ENCODE measurements at regions not wholly inside any gene's neighbourhood (a gene's known extent, or its start where the extent isn't known, plus 50 kb on each side); places are given as distances from the start of the nearest gene placed in this dataset.
A peak's percentile ranks its signal among the peaks of the same experiment; 100 is the strongest.
"Not testable (repeated sequence)": the region's sequence is repeated elsewhere in the genome, so short reads cannot be mapped to it uniquely, and the experiment has no call there.

DNA sequence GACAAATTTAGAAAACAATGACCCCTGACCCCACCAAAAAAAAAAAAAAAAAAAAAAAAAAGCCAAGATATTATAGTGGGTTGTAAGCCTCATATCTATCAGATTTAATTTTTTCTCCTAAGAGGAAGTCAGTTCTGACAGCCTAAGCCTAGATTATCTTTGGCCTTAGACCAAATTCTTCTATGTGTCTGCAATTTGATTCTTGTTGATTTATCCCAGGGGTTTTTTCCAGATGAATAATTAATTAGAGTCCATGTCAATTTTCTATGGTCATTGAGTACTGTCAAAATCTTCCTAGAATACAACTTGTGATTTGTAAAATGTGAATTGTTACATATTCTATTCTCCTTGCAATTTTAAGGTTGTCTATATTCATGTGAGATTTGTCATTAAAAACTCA lies 151.6 kb upstream of the CACNA2D1 start:
- H3K9me3 ChIP-seq = no peaks in the 10 kb centered on the region
- no peaks in the 10 kb centered on the region for H3K36me3 ChIP-seq
- DNase-seq = no peak
- no peak overlapping the region for H3K4me3 ChIP-seq
- H3K27me3 ChIP-seq = no peaks in the 10 kb centered on the region

DNA sequence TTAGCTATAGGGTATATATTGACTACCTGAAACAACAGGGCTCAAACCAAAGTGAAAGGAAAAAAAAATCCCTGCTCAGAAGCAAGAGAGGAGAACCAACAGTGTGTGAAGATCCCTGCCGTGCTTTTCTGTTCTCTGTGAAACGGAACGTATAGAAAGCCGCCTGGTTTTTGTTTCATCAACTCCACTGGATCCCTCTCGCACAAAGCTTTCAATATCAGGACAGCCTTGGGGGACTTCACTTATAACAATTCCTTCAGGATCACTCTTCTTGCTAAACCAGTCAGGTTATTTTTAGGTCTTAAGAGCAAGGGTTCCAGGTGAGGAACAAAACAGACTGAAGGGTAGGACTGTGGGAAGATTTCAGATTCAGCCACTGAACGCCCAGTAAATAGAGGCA lies 151.1 kb upstream of the CACNA2D1 start:
- no peak for DNase-seq
- Histone ChIP-seq H3K4me3 (no peak overlapping the region), H3K9me3 (no peaks in the 10 kb centered on the region), H3K27me3 (no peaks in the 10 kb centered on the region), H3K36me3 (no peaks in the 10 kb centered on the region)

DNA sequence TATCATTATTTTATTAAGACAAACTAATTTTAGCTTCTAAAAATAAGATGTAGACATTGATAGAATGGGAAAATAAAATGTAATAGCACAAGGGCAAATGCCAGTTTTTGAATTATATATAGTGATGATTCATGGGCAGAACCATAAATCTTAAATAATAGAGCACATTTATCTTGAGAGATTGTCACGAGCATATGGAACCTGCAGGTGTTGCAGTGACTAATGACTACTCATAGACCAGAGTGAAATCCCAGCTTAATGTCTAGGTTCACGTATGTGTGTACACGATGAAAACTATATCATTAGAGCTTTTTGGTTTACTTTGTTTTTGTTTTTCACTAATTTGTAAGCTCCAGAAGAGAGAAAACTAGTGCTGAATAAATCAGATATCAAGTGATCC lies 150.2 kb upstream of the CACNA2D1 start:
- Histone ChIP-seq H3K4me3 (no peak overlapping the region), H3K27me3 (no peaks in the 10 kb centered on the region), H3K36me3 (no peaks in the 10 kb centered on the region), H3K9me3 (no peaks in the 10 kb centered on the region)
- no peak for DNase-seq

DNA sequence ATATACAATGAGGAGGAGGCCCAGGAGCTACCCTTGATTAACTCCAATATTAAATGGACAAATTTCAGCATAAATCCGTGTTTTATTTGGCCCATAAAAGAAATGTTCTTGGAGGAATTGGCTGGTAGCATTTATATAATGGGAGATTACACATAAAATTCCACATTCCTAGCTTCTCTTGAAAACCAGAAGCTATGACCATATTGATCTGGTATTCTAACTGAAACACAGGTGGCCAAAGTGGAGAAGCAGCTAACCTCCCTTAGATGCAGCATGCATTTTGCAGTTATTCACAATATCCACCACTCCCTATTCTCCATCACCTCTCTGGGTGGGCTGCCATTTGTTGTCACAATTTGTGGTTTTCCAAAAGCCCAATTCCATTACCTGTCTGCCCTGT lies 148.8 kb upstream of the CACNA2D1 start:
- no peaks in the 10 kb centered on the region for H3K27me3 ChIP-seq
- no peaks in the 10 kb centered on the region for H3K9me3 ChIP-seq
- no peaks in the 10 kb centered on the region for H3K36me3 ChIP-seq
- no peak for DNase-seq
- H3K4me3 ChIP-seq = no peak overlapping the region

DNA sequence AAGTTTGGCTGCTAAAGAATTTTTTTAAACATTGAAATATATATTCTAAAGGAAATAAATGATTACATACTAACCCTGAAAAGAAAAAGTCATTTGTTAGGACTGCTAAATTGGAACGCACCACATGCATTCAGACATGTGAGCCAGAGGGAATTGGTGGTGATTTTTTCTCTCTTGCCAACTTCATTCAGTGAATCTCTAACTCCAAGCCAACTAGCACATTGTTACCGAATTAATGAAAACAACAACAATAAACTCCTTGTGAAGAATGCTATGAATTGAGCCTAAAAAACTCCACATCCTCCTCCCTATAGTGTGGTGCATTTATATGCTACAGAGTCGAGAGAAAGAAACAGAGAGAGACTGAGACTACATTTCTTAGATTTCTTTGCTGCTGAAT lies 135.5 kb upstream of the CACNA2D1 start:
- H3K27me3 ChIP-seq = no peaks in the 10 kb centered on the region
- no peaks in the 10 kb centered on the region for H3K36me3 ChIP-seq
- H3K9me3 ChIP-seq = no peaks in the 10 kb centered on the region
- no peak for DNase-seq
- no peak overlapping the region for H3K4me3 ChIP-seq

DNA sequence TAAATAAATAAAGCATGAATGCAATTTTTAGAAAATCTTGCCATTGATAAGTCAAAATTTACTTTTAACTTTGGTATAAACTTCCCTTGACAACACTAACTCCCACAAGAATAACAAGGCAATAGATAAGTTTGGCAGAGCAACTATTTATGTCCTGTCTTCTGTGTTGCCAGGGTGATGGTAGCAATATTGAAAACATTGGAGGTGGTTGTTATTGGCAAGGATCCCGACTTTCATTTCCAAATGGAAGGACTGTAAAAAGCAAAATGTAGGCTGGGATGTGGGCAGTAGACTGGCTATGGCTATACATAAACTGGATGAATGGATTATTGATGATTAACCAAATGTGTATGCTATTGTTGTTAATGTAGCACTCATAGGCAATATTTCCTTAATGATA lies 134.9 kb upstream of the CACNA2D1 start:
- Histone ChIP-seq H3K9me3 (no peaks in the 10 kb centered on the region), H3K36me3 (no peaks in the 10 kb centered on the region), H3K4me3 (no peak overlapping the region), H3K27me3 (no peaks in the 10 kb centered on the region)
- DNase-seq = no peak

DNA sequence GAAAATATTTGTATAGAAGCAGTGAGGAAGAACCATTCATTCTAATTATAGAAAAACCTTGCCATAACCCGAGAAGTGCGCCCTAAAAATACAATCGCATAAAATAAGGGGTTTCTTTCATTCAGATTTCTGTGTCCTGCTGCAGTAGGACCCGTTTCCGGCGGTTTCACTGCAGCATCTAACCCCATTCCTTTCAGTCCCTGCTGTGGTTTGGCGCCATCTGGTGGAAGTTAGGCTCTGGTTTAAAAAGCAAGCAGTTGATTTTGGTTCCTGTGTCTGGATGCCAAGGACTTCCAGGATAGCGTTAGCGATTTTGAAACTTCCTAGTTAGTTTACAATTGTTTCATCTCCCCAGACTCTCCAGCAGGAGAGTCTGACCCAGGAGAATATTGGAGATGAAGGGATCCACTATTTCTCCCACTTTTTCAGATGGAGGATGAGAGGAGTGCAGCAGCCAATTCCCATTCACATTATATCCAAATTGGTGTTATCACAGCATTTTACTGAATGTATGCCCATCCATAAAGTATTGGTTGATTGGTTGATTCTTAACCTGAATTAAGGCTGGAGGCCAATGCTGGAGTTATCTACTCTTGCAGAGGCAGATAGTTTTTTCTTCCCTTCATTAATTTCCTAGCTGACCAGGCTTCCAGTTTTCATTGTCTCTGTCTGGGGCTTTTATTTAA lies 128.8 kb upstream of the CACNA2D1 start:
- peak; percentile 73 for DNase-seq
- Histone ChIP-seq H3K9me3 (no peaks in the 10 kb centered on the region), H3K36me3 (no peaks in the 10 kb centered on the region), H3K4me3 (0 out of 2 replicates have a peak overlapping the region, but pooled peaks have one; percentile 19), H3K27me3 (no peaks in the 10 kb centered on the region)

DNA sequence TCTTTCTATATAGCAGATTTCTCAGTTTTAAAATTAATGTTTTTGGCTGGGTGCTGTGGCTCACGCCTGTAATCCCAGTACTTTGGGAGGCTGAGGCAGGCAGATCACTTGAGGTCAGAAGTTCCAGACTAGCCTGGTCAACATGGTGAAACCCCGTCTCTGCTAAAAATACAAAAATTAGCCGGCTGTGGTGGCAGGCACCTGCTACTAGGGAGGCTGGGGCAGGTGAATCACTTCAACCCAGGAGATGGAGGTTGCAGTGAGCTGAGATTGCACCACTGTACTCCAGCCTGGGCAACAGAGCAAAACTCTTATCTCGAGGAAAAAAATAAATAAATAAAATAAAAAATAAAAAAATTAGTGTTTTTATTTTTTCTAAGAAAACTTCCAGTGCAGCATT lies 127.5 kb upstream of the CACNA2D1 start:
- H3K27me3 ChIP-seq, H3K9me3 ChIP-seq, H3K36me3 ChIP-seq, DNase-seq, H3K4me3 ChIP-seq: not testable (repeated sequence)

DNA sequence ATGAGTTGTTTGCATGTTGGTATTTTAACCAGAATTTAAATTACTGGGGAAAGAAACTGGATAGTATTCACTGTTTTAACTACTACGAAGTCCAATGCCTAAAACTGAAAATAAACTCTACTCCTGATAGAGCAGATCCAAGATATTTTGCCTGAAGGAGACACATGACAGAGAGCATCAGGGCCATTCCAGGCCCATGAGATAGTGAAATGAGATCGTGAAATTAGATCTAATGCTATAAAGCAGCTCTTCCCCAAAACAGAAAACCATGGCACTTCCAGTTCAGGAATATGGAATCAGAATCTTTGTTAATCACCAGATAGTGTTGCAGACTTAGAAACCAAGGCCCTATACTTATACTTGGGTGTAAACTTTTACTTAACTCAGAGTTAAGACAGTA lies 124.3 kb upstream of the CACNA2D1 start:
- Histone ChIP-seq H3K36me3 (no peaks in the 10 kb centered on the region), H3K4me3 (no peak overlapping the region), H3K9me3 (no peaks in the 10 kb centered on the region), H3K27me3 (no peaks in the 10 kb centered on the region)
- no peak for DNase-seq

DNA sequence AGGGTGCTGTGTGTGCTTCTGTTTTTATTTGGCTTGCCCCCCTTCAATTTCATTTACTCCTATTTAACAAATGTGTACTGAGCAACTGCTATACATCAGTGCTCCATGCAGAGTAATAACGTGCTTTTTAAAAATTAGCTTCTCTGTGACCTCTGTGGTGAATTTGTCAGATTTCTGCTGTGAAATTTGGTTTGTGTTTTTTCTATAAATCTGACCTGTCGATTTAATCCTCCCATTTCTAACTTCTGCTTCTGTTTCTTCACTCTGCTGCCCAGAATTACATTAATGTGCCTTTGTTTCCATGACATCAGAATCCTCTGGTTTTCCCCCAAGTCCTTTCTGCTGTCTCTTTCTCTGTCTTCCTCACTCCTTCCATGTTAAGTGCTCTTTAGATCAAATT lies 123.8 kb upstream of the CACNA2D1 start:
- DNase-seq = no peak
- no peaks in the 10 kb centered on the region for H3K36me3 ChIP-seq
- no peaks in the 10 kb centered on the region for H3K27me3 ChIP-seq
- H3K4me3 ChIP-seq = no peak overlapping the region
- no peaks in the 10 kb centered on the region for H3K9me3 ChIP-seq

DNA sequence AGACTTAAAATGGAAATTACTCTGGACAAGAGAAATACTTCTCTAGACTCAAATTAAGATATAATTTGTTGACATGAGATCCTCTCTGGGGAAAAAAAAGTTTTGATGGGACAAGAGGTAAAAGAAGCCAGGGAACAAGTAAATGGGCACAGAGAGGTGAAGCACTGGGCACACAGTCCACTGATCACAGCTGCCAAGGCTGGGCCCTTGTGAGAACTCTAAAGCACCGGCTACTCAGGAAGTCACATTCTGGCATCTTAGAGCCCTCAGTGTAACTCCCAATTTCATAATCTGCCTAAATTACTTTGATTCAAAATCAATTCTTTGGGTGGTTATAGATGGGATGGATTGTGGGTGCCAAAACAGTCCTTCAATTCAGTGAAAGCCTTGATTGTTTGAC lies 123.2 kb upstream of the CACNA2D1 start:
- Histone ChIP-seq H3K9me3 (no peaks in the 10 kb centered on the region), H3K4me3 (no peak overlapping the region), H3K27me3 (no peaks in the 10 kb centered on the region), H3K36me3 (no peaks in the 10 kb centered on the region)
- peak; percentile 14 for DNase-seq

DNA sequence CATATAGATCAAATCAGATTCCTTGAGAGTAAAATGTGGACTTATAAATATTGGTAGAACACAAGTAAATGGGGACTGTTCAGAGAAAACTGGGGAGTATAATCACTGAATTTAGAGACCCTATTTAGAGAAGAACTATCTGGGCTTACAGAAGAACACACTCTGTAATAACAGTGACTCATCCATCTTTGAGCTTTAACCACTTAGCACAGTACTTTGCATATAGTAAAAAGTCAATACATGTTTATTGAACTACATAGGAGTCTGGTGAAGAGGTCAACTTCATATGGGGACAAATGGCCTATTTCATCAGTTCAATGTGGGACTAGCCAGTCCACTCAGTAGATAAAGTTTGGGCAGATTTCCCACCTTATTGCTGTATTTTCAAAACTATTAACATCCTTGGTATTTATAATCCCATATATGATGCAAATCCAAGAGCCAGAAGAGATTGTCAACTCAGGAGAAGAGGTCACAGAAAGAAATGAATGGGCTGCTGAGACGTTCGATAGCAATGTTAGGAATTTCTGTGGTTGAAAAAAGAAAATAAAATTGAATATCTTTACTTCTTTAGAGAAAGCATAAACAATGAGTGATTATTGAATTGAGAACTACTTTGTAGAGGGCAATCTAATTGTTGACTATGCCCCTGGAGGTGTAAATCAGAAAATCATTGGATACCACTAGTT lies 119.3 kb upstream of the CACNA2D1 start:
- H3K9me3 ChIP-seq = no peaks in the 10 kb centered on the region
- no peaks in the 10 kb centered on the region for H3K36me3 ChIP-seq
- H3K4me3 ChIP-seq = no peak overlapping the region
- DNase-seq = peak; percentile 9
- no peaks in the 10 kb centered on the region for H3K27me3 ChIP-seq

DNA sequence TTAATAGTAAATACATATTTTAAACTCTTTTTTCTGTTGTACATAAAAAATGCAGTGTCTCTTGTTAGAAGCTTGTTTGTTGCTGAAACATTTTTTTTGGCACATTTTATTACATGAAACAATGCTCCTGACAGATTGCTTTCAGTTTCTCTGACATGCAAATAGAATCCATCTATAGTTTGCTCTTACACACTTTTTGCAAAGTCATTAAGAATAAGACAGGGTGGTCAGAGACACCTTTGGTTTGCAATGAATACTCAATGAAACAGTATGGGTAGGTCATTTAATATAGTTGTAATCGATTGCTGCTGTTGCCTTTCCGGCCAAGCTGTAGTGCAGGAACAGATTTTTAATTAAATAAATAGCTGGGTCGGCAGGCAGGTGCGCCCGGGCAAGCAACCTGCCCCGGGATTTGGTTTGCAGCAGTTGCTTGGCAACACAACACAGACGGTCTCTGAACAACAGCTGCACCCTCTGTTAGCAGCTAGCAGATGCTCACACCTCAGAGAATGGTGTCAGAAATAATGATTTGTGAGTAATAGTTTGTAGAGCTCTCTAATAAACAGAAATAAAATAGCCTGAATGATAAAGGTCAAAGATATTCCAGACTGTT lies 115.7 kb upstream of the CACNA2D1 start:
- no peak for DNase-seq
- H3K4me3 ChIP-seq = peak overlapping the region; percentile 16; the same call in 1 of the 2 replicates
- no peaks in the 10 kb centered on the region for H3K36me3 ChIP-seq
- no peaks in the 10 kb centered on the region for H3K9me3 ChIP-seq
- H3K27me3 ChIP-seq = no peaks in the 10 kb centered on the region

DNA sequence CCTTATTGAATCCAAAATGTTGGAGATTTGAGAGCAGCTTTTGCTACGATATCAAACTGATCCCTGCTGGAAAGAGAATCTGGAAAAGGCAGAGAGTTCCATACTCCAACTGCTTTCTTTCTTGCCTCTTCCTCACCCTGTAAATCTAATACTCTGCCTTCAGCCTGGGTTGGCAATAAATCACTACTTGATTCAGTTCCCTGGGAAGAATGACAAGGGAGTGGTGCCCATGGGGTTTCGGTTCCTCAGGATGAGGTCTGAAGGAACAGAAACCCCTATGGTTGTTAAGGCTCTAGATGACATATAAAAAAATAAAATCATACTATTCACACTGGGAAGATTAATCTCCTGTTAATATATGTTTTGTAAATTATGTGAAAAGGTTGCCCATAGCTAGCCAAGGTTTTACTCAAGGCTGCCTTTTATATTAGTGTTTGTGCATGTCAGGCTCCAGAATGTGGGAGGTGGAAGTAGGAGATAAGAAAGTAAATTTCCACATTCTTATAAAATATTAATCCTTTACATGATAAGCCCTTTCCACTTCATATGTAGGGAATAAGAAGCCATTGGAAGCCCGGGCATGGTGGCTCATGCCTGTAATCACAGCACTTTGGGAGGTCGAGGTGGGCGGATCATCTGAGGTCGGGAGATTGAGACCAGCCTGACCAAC lies 106.2 kb upstream of the CACNA2D1 start:
- Histone ChIP-seq H3K27me3 (no peaks in the 10 kb centered on the region), H3K36me3 (no peaks in the 10 kb centered on the region), H3K4me3 (no peak overlapping the region), H3K9me3 (no peaks in the 10 kb centered on the region)
- DNase-seq = no peak

DNA sequence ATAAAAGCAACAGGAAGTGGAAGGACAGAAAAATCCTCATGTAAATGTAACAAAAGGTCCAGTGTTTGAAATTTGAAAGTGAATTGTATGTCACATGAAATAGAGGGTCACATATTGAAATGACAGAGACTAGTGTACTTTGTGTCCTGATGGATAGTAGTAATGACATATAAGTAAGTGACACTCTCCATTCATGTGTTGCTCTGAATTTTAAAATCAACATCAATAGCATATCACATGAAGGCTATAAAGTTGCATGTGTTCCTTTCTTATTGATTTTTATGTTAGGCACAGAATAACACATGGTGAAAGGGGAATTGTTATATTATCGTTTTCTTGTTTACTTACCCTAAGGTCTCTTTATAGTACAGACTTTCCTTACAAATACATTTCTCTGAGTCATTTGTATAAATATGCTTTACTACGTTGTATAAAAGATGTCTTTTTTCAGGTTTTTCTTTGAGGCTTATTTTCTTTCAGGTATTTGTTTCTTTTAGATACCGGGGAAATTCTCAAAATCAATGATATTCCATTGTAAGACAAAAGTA lies 104.6 kb upstream of the CACNA2D1 start:
- Histone ChIP-seq H3K4me3 (no peak overlapping the region), H3K27me3 (no peaks in the 10 kb centered on the region), H3K9me3 (no peaks in the 10 kb centered on the region), H3K36me3 (no peaks in the 10 kb centered on the region)
- no peak for DNase-seq

DNA sequence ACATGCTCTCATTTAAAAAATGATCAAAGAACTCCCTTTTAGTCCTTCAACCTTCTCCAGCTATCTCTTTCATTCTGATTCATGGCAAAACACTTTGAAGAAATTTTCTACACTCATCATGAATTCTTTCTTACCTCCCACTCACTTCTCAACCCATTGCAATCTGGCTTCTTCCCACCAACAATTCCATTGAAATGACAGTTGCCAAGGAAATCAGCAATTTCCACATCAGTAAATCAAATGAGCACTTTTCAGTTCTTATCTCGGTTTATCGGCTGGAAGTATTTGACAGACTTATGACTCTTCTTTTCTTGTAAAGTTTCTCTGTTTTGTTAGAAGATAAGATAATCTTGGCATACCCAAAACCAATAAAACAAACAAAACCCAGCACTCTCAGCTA lies 99.1 kb upstream of the CACNA2D1 start:
- H3K27me3 ChIP-seq = no peaks in the 10 kb centered on the region
- H3K4me3 ChIP-seq = no peak overlapping the region
- H3K36me3 ChIP-seq = no peaks in the 10 kb centered on the region
- DNase-seq = no peak
- H3K9me3 ChIP-seq = no peaks in the 10 kb centered on the region

DNA sequence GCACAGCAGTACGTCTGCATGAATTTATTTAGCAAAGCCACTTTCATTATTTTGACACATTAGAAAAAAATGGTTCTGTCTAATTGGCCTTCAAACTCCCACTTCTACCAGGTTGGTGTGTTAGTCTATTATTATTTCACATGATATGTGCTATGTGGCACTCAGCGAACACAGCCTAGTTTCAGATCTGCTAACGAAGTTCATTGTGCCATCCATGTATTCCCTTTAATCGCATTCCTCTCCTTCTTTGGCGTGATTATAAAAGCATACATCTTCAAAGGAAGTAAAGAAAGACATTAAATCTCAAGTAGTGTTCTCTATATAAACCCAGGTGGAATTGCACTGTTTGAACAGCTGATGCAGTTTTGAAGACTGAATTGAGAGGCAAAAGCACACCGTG lies 96.4 kb upstream of the CACNA2D1 start:
- Histone ChIP-seq H3K9me3 (no peaks in the 10 kb centered on the region), H3K36me3 (no peaks in the 10 kb centered on the region), H3K27me3 (no peaks in the 10 kb centered on the region), H3K4me3 (no peak overlapping the region)
- DNase-seq = no peak

All from MG63 (cell line).